ENCODE measurements at regions not wholly inside any gene's neighbourhood (a gene's known extent, or its start where the extent isn't known, plus 50 kb on each side); places are given as distances from the start of the nearest gene placed in this dataset.
"Not testable (repeated sequence)": the region's sequence is repeated elsewhere in the genome, so short reads cannot be mapped to it uniquely, and the experiment has no call there.

GRCh38 chr15:26231096-26231495, 368.0 kb upstream of the ATP10A start:
- no peak overlapping the region for H3K4me3 ChIP-seq (ENCODE audit: low read depth, low read length)
- no peak for TF ChIP-seq CTCF (IDR thresholded peaks at IDR 0.05; ENCODE audit: insufficient read depth, low read depth, low read length)
- DNase-seq (ENCODE audit: low read depth), result no peak

- TF ChIP-seq CTCF (IDR thresholded peaks at IDR 0.05; ENCODE audit: insufficient read depth, low read depth, low read length), result no peak
- no peak for DNase-seq (ENCODE audit: low read depth)
- no peak overlapping the region for H3K4me3 ChIP-seq (ENCODE audit: low read depth, low read length)
These were observed 361.1 kb upstream of the ATP10A start for GRCh38 chr15:26224266-26224665.

DNA sequence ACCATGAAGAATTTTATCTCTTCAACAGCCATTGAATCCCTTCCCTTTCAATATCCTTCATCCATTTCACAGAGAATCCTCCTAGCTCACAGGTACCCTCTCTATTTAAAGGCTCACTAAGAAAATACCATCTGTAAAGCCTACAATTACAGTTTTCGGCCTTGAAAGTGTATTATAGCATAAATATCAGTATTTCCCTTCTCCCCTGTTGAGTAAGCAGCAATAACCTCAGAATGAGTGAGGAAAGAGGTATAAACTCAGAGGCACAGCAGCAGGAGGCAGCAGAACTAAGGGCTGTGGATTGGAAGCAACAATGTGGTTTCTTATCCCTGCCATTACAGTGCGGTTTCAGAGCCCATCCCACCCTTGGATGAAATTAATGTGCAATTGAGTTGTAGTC, 360.6 kb upstream of the ATP10A start:
- TF ChIP-seq CTCF (IDR thresholded peaks at IDR 0.05; ENCODE audit: insufficient read depth, low read depth, low read length), result no peak
- no peak for DNase-seq (ENCODE audit: low read depth)
- no peak overlapping the region for H3K4me3 ChIP-seq (ENCODE audit: low read depth, low read length)

DNA sequence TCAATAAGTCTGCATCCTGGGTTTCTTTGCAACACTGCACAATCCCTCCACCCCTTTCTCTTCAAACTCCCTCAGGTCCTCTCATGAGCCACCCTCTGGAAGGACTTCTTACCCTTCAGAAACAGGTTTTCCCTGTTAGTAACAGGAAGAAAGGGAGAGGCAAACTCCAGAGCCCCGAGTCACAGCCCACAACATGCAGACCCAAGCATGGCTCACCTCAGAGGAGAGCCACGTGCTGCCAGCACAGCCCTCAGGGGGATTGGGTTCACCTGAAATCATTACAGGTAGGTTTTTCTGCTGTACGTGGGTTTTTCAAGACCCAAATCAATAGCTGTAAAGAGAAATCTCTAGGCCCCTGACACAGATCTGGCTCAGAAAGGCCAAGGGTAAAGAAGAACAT, 359.7 kb upstream of the ATP10A start:
- no peak for DNase-seq (ENCODE audit: low read depth)
- TF ChIP-seq CTCF (IDR thresholded peaks at IDR 0.05; ENCODE audit: insufficient read depth, low read depth, low read length), result no peak
- H3K4me3 ChIP-seq (ENCODE audit: low read depth, low read length), result no peak overlapping the region

- DNase-seq (ENCODE audit: low read depth); H3K4me3 ChIP-seq (ENCODE audit: low read depth, low read length): not testable (repeated sequence)
These were observed 353.9 kb upstream of the ATP10A start for GRCh38 chr15:26217043-26217442.

GRCh38 chr15:26214290-26214689, 351.2 kb upstream of the ATP10A start:
- H3K4me3 ChIP-seq (ENCODE audit: low read depth, low read length), result no peak overlapping the region

GRCh38 chr15:26213427-26213826, 350.3 kb upstream of the ATP10A start:
- no peak for DNase-seq (ENCODE audit: low read depth)
- no peak for TF ChIP-seq CTCF (IDR thresholded peaks at IDR 0.05; ENCODE audit: insufficient read depth, low read depth, low read length)
- no peak overlapping the region for H3K4me3 ChIP-seq (ENCODE audit: low read depth, low read length)

More at GRCh38 chr15:26214290-26214689, 351.2 kb upstream of the ATP10A start:
- DNase-seq (ENCODE audit: low read depth), result no peak
- no peak for TF ChIP-seq CTCF (IDR thresholded peaks at IDR 0.05; ENCODE audit: insufficient read depth, low read depth, low read length)

Data from fibroblast of villous mesenchyme (primary cell).